Sigmoid colon (tissue), 6 donors: ENCODE measurements at regions not wholly inside any gene's neighbourhood (a gene's known extent, or its start where the extent isn't known, plus 50 kb on each side); places are given as distances from the start of the nearest gene placed in this dataset.
"Not testable (repeated sequence)": the region's sequence is repeated elsewhere in the genome, so short reads cannot be mapped to it uniquely, and the experiment has no call there.

ENCODE experiments used
- DNase-seq: peaks from one replicate; pipeline ENCODE4 v3.0.0-alpha.2; 2019
- H3K27ac ChIP-seq, 4 donors: fragments of 200-600 bp; sonication (generic); one replicate each; pipeline ENCODE4 v1.5.1; 2016 to 2019; ENCODE audit warnings: mild to moderate bottlenecking in 1 of 4
- H3K27me3 ChIP-seq, 3 donors: fragments of 200-600 bp; sonication (generic); one replicate each; pipeline ENCODE4 v1.5.1; 2019; ENCODE audit warnings: mild to moderate bottlenecking in 1 of 3
- H3K36me3 ChIP-seq, 4 donors: fragments of 200-600 bp; sonication (generic); one replicate each; pipeline ENCODE4 v1.5.1; 2016 to 2019
- H3K4me1 ChIP-seq, 4 donors: fragments of 200-600 bp; sonication (generic); one replicate each; pipeline ENCODE4 v1.5.1; 2017 to 2019
- H3K4me3 ChIP-seq, 4 donors: fragments of 200-600 bp; sonication (generic); one replicate each; pipeline ENCODE4 v1.5.1; 2017 to 2019; ENCODE audit warnings: mild to moderate bottlenecking in 2 of 4, moderate library complexity in 1 of 4
- H3K9me3 ChIP-seq, 4 donors: fragments of 200-600 bp in 3 of 4; sonication (generic) in 3 of 4; one replicate each; pipeline versions ENCODE4 v1.5.1 to v1.6.1; 2013 to 2019
- CTCF ChIP-seq, 4 experiments: fragments of 450-650 bp in 3 of 4; fragments of 200-600 bp in 1 of 4; IDR thresholded peaks; one replicate each; pipeline ENCODE4 v1.5.1; 2016 to 2019; ENCODE audit warnings: antibody characterized with exemption in 4 of 4, mild to moderate bottlenecking in 3 of 4, moderate library complexity in 2 of 4
- EP300 ChIP-seq, 4 donors: sonication (generic); formaldehyde crosslinking; IDR thresholded peaks; one replicate each; pipeline ENCODE4 v1.6.1; 2017; ENCODE audit warnings: antibody characterized with exemption in 4 of 4
- POLR2A ChIP-seq, 2 donors: fragments of 450-650 bp; IDR thresholded peaks; one replicate each; pipeline ENCODE4 v1.6.1; 2016; ENCODE audit warnings: antibody characterized with exemption in 2 of 2, mild to moderate bottlenecking in 2 of 2, moderate library complexity in 2 of 2
- POLR2AphosphoS5 ChIP-seq, 4 donors: sonication (generic); formaldehyde crosslinking; IDR thresholded peaks; one replicate each; pipeline ENCODE4 v1.6.1; 2017; ENCODE audit warnings: antibody characterized with exemption in 4 of 4
- WGBS, 2 donors: extraction: QIAGEN DNeasy Blood & Tissue Kit; methylation state at CpG; one replicate each; pipeline ENCODE4 v1.1.7; 2013; 5-methylcytosine and 5-hydroxymethylcytosine counted together
- intact Hi-C: fragments of 100-400 bp; cut with DNase I; formaldehyde crosslinking; loops from one replicate; pipeline ENCODE4 v1.15.1; 2023
- donor health status: healthy with polysubstance abuse.
- donor health status: healthy.

- Histone ChIP-seq H3K4me3 (no peak overlapping the region), H3K4me1 (peaks cover 0 to 10% (median 0%) of the 10 kb centered on the region in 4 donors), H3K9me3 (no peaks in the 10 kb centered on the region), H3K27me3 (no peaks in the 10 kb centered on the region), H3K27ac (no peak overlapping the region), H3K36me3 (no peaks in the 10 kb centered on the region)
- no peak for DNase-seq
- intact Hi-C loops, result no loop called here
- WGBS, 2 donors, result 59 to 69% methylated on average over 4 of the region's 4 CpGs
- TF ChIP-seq POLR2A (IDR thresholded peaks at IDR 0.05) (no peak), EP300 (IDR thresholded peaks at IDR 0.05) (no peak), CTCF (IDR thresholded peaks at IDR 0.05) (no peak), POLR2AphosphoS5 (IDR thresholded peaks at IDR 0.05) (no peak)
These were observed 81.8 kb upstream of the MAP3K1 start for GRCh38 chr5:56733580-56733979.

GRCh38 chr5:56732121-56732520 lies 83.2 kb upstream of the MAP3K1 start:
- Histone ChIP-seq H3K36me3 (no peaks in the 10 kb centered on the region), H3K4me1 (peaks cover 0 to 10% (median 0%) of the 10 kb centered on the region in 4 donors), H3K9me3 (no peaks in the 10 kb centered on the region), H3K27me3 (no peaks in the 10 kb centered on the region), H3K4me3 (no peak overlapping the region), H3K27ac (no peak overlapping the region)
- WGBS, 2 donors, result 91 to 92% methylated on average over 6 of the region's 6 CpGs
- intact Hi-C loops, result no loop called here
- DNase-seq, result no peak
- TF ChIP-seq CTCF (IDR thresholded peaks at IDR 0.05) (no peak), EP300 (IDR thresholded peaks at IDR 0.05) (no peak), POLR2A (IDR thresholded peaks at IDR 0.05) (no peak), POLR2AphosphoS5 (IDR thresholded peaks at IDR 0.05) (no peak)

- H3K9me3 ChIP-seq, H3K4me3 ChIP-seq, H3K27me3 ChIP-seq, H3K36me3 ChIP-seq, H3K27ac ChIP-seq, DNase-seq, intact Hi-C loops: not testable (repeated sequence)
- peaks cover 0 to 10% (median 0%) of the 10 kb centered on the region in 4 donors for H3K4me1 ChIP-seq
- 98 to 99% methylated on average over 2 of the region's 2 CpGs for WGBS, 2 donors
These were observed 83.9 kb upstream of the MAP3K1 start for GRCh38 chr5:56731473-56731872.

GRCh38 chr5:56729488-56729887 lies 85.9 kb upstream of the MAP3K1 start:
- intact Hi-C loops, result no loop called here
- peaks cover 0 to 7% (median 0%) of the 10 kb centered on the region in 4 donors for H3K4me1 ChIP-seq
- DNase-seq, result no peak
- no peaks in the 10 kb centered on the region for H3K27me3 ChIP-seq
- 63 to 84% methylated on average over 1 of the region's 1 CpG for WGBS, 2 donors
- H3K4me3 ChIP-seq, result no peak overlapping the region
- H3K36me3 ChIP-seq, result no peaks in the 10 kb centered on the region
- no peak for TF ChIP-seq POLR2A (IDR thresholded peaks at IDR 0.05)
- no peaks in the 10 kb centered on the region for H3K9me3 ChIP-seq
- H3K27ac ChIP-seq, result no peak overlapping the region

- Histone ChIP-seq H3K4me1 (no peaks in the 10 kb centered on the region), H3K9me3 (no peaks in the 10 kb centered on the region), H3K27me3 (no peaks in the 10 kb centered on the region), H3K4me3 (no peak overlapping the region), H3K36me3 (no peaks in the 10 kb centered on the region), H3K27ac (no peak overlapping the region)
- intact Hi-C loops, result no loop called here
- 66 to 70% methylated on average over 8 of the region's 8 CpGs for WGBS, 2 donors
- DNase-seq, result no peak
- TF ChIP-seq POLR2A (IDR thresholded peaks at IDR 0.05) (no peak), POLR2AphosphoS5 (IDR thresholded peaks at IDR 0.05) (no peak), CTCF (IDR thresholded peaks at IDR 0.05) (no peak), EP300 (IDR thresholded peaks at IDR 0.05) (no peak)
These were observed 89.5 kb upstream of the MAP3K1 start for GRCh38 chr5:56725711-56726411.

- H3K27me3 ChIP-seq, H3K27ac ChIP-seq, H3K4me3 ChIP-seq, intact Hi-C loops, H3K36me3 ChIP-seq, DNase-seq, H3K4me1 ChIP-seq, H3K9me3 ChIP-seq: not testable (repeated sequence)
- 97 to 100% methylated on average over 4 of the region's 4 CpGs for WGBS, 2 donors
These were observed 90.5 kb upstream of the MAP3K1 start for GRCh38 chr5:56724857-56725256.
